OCI-M2 (cell line): ENCODE measurements at regions not wholly inside any gene's neighbourhood (a gene's known extent, or its start where the extent isn't known, plus 50 kb on each side); places are given as distances from the start of the nearest gene placed in this dataset.
A peak's percentile ranks its signal among the peaks of the same experiment; 100 is the strongest.

Experiments used
- DNase-seq: peaks from one replicate; lab custom pipeline; 2025; ENCODE audit not compliant: unreplicated experiment; lab: John Stamatoyannopoulos, UW

- DNase-seq, result no peak
Measured at GRCh38 chr18:27649621-27650020, 464.5 kb upstream of the CHST9 start.

- no peak for DNase-seq
Measured at GRCh38 chr18:27645929-27646328, 460.8 kb upstream of the CHST9 start.

GRCh38 chr18:27636576-27637085 lies 451.5 kb upstream of the CHST9 start:
- no peak for DNase-seq

GRCh38 chr18:27632706-27633105 lies 447.6 kb upstream of the CHST9 start:
- DNase-seq, result no peak

GRCh38 chr18:27627927-27628326 lies 442.8 kb upstream of the CHST9 start:
- DNase-seq, result no peak

GRCh38 chr18:27621236-27621890 lies 436.3 kb upstream of the CHST9 start:
- DNase-seq, result no peak

GRCh38 chr18:27619906-27620305 lies 434.8 kb upstream of the CHST9 start:
- DNase-seq, result no peak

GRCh38 chr18:27619090-27619772 lies 434.1 kb upstream of the CHST9 start:
- no peak for DNase-seq

- DNase-seq, result no peak
Measured at GRCh38 chr18:27616324-27616723, 431.2 kb upstream of the CHST9 start.

GRCh38 chr18:27614951-27615844 lies 430.1 kb upstream of the CHST9 start:
- DNase-seq, result no peak

- DNase-seq, result no peak
Measured at GRCh38 chr18:27609221-27609620, 424.1 kb upstream of the CHST9 start.

GRCh38 chr18:27608742-27609141 lies 423.6 kb upstream of the CHST9 start:
- no peak for DNase-seq

- no peak for DNase-seq
Measured at GRCh38 chr18:27608174-27608573, 423.1 kb upstream of the CHST9 start.

GRCh38 chr18:27606741-27607140 lies 421.6 kb upstream of the CHST9 start:
- no peak for DNase-seq

- DNase-seq, result peak; percentile 39
Measured at GRCh38 chr18:27605107-27605834, 420.2 kb upstream of the CHST9 start.

- DNase-seq, result no peak
Measured at GRCh38 chr18:27604583-27604982, 419.5 kb upstream of the CHST9 start.

GRCh38 chr18:27602092-27602491 lies 417.0 kb upstream of the CHST9 start:
- no peak for DNase-seq

GRCh38 chr18:27600245-27600644 lies 415.1 kb upstream of the CHST9 start:
- DNase-seq, result no peak

GRCh38 chr18:27599202-27599829 lies 414.2 kb upstream of the CHST9 start:
- no peak for DNase-seq

GRCh38 chr18:27595113-27595838 lies 410.2 kb upstream of the CHST9 start:
- DNase-seq, result no peak
